Endometrium (tissue), 2 donors: ENCODE measurements at regions not wholly inside any gene's neighbourhood (a gene's known extent, or its start where the extent isn't known, plus 50 kb on each side); places are given as distances from the start of the nearest gene placed in this dataset.

Source experiments
- FAIRE-seq: peaks from 2 replicates; lab custom pipeline; 2012; peaks lifted over from hg19 to GRCh38; lab: Jason Lieb, UNC
- donor health status: control.
- donor health status: control.

- FAIRE-seq: no peak
These were observed 203.1 kb upstream of the SEMA6D start for GRCh38 chr15:47514200-47514652.

GRCh38 chr15:47516558-47516957 is 200.7 kb upstream of the SEMA6D start:
- no peak for FAIRE-seq

DNA sequence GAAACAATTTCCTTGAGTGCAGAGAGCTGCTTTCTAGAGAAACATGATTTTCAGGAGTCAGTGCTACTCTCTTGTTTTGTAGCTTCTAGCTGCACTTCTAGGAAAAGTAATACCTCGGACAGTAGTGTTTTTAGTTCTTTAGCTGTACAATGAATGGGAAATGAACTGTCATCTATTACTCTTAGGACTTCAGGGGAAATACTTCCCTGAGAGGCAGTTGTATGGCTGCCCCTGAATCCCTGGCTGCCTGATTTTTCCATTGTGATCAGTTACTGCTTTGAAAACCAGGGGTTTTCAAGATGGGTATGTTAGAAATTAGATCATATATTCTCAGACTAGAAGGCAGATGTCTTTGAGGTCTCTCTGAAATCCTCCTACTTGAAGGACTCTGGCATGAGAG is 200.3 kb upstream of the SEMA6D start:
- FAIRE-seq: no peak

- FAIRE-seq: peak; percentile 87
These were observed 199.6 kb upstream of the SEMA6D start for GRCh38 chr15:47517737-47518136.

DNA sequence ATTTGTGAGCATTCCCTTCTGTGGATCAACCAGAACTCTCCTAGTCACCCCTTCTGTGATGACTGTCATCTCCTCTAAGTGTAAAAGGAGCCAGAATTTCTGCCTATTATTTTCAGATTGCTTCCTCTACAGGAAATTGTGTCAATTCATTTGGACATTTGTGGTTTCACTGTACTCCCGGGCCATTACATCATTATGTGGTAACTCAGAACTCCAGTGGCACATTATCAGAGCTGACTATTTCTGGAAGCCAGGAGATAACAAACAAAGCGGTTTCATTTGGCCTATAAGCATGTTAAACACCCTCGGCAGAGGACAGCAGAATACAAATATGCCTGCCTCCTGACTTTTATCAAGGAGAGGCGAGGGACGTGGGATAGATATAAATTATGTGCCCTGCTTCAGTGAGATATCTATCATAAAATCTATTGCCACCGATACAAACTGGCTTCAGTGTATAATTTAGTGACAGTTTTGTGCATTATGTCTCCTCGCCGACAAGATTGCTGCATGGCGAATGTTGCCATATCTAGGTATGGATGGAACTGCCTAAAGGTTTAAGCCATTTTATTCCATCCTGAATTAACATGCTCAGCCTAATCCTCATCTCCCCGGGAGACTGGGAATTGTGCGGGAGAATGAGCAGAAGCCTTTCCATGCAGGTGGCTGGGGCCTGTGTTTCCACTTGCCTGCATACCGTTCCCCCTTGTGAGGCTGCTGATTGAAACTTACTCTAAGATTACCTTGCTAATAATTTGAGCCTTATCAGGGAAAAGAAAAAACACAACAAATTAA is 193.4 kb upstream of the SEMA6D start:
- FAIRE-seq: no peak

- FAIRE-seq: no peak
These were observed 188.1 kb upstream of the SEMA6D start for GRCh38 chr15:47529241-47529640.

DNA sequence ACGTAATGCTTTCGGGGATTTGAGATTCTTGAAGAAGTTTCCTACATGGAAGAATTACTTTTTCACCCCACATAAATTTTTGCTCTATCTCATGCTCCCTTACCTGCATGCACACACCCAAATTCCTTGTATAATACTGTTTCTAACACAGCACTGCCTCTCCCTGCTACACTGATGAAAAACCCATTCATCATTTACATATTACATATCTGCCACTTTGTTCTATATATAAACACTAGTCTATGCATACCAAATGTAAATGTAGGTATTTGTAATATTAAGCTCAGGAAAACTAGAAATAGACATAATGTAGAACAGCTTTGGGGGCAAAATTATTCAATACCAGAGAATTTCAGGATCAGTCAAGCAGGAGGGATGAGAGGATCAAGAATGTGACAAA is 182.6 kb upstream of the SEMA6D start:
- FAIRE-seq: no peak

- no peak for FAIRE-seq
These were observed 175.7 kb upstream of the SEMA6D start for GRCh38 chr15:47541562-47541961.

GRCh38 chr15:47542312-47542989 is 174.9 kb upstream of the SEMA6D start:
- FAIRE-seq: no peak

GRCh38 chr15:47548231-47548630 is 169.1 kb upstream of the SEMA6D start:
- no peak for FAIRE-seq

DNA sequence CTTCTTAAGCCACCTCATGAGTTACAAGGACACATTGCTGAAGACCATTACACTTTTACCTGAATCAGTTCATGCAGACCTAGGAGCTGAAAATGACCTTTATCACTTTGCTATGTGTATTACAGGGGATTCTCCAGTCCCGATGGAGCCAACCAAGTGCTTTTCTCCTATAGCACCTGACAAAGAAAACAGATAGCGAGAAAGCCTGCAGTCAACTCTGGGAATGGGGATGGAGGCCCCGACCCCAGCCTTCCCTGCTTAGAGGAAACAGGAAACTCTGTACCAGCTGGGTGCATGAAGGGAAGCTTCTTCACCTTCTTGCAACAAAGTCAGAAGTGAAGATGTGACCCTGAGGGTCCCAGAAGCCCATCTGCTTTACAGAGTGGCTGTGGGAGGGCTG is 168.3 kb upstream of the SEMA6D start:
- no peak for FAIRE-seq

DNA sequence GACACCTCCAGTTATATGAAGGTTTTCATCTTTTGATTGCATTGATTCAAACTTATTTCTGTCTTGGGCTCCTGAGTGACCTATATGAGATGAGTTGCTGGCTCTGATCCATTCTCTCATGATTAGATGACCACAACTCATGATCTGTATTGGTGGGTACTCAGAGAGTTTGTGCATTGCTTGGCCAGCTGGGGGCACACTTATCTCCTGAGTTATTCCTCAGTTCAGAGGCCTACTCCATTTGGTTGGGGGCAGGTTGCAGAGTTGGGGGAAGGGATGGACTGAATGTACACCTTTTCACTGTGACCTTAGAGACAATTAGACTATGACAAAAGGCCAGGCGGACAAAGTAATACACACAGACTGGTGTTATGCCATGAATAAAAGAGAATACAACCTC is 166.2 kb upstream of the SEMA6D start:
- FAIRE-seq: no peak

DNA sequence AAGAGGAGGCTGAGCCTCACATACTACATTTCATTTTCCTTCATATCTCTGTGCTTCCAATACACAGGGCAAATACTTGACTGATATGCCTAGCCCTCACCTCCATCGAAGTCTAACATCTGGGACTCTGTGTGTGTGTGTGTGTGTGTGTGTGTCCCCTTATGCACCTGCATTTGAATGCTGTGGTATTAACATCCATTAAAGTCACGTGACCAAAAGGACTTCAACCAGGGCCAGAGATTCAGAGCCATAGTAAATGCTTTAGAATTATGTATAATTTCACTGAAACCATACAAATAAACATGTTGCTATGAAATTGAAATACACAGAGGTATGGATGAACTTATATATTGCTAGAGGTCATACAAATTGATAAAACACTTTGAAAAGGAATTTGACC is 165.8 kb upstream of the SEMA6D start:
- no peak for FAIRE-seq

DNA sequence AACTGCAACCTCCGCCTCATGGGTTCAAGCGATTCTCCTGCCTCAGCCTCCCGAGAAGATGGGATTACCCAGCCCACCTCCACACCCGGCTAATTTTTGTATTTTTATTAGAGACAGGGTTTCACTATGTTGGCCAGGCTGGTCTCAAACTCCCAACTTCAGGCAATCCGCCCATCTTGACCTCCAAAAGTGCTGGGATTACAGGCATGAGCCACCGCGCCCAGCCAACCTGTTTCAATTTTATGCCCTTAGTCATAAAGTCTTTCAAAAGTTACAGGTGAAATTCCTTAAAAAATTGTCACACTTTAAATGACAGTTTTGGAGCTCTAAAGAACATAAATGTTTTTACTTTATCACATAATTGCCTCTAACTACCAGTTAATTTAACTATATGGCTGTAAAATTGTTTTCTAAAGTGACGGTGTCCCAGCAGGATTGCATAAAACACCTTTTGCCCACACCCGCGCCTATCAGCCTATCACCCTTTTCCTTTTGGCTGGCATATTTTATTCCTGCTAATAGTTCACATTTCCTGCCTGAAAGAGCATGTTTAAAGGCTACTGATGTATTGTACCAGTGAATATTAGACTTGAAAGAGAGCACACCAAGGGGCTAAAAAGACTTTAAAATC is 164.2 kb upstream of the SEMA6D start:
- FAIRE-seq: no peak

DNA sequence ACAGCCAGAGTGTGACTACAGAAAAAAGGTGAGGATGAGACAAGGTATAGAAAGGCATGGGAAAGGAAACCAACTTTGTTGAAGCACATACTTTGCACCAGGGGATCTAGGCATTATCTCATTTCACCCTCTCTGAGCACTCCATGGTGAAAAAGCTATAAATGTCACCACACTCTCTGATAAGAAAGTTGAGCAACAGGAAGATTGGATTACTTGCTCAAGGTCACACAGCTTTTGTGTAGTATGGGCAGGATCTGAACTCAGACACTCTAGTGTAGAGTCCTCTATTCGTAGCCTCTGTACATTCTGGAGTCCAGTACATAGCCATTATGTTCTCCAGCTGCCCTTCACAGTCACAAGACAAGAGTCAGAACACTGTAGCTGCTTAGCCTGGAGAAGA is 163.4 kb upstream of the SEMA6D start:
- FAIRE-seq: no peak

GRCh38 chr15:47561102-47561501 is 156.2 kb upstream of the SEMA6D start:
- FAIRE-seq: no peak

DNA sequence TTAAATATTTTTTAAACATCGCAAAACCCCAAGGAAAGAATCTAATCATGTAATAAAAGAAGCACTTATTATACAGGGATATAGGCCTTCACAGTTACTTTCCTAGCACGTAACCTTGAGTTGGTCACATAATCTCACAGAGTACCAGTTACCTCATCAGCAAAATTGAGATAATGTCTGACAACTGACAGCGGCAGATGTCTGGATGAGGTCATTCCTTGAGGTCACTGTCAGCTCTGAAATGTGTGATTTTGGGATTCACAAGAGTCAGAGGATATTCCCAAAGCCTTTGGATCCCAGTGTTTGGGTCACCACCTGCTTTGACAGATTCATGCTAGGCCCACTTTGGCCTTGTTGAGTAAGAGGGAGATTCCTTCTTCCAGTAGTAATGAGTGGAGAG is 151.4 kb upstream of the SEMA6D start:
- FAIRE-seq: no peak

- FAIRE-seq: no peak
These were observed 150.7 kb upstream of the SEMA6D start for GRCh38 chr15:47566610-47567009.

DNA sequence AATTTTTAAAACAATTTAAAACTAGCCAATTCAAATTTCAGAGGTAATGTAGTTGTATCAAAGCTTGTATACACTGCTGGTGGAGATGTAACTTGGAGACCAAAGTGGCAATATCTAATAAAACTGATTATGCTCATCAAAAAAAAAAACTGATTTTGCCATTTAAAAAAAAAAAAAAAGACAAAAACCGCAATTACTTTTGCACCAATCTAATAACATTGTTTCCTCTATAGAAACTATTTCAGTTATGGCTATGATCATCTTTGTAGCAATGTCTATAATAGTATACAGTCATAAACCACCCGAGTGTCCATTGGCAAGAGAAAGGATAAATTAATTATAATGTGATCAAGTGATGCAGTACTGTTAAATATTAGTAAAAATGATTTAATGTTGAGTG is 149.3 kb upstream of the SEMA6D start:
- FAIRE-seq: no peak

- FAIRE-seq: no peak
These were observed 147.3 kb upstream of the SEMA6D start for GRCh38 chr15:47570044-47570443.

- FAIRE-seq: no peak
These were observed 146.9 kb upstream of the SEMA6D start for GRCh38 chr15:47570451-47570850.

- FAIRE-seq: no peak
These were observed 146.2 kb upstream of the SEMA6D start for GRCh38 chr15:47570881-47571640.

GRCh38 chr15:47573673-47574072 is 143.6 kb upstream of the SEMA6D start:
- no peak for FAIRE-seq
